Ishikawa (cell line): ENCODE measurements at regions not wholly inside any gene's neighbourhood (a gene's known extent, or its start where the extent isn't known, plus 50 kb on each side); places are given as distances from the start of the nearest gene placed in this dataset.

Source experiments
- CEBPB ChIP-seq: IDR thresholded peaks from 2 replicates; pipeline ENCODE4 v1.6.1; 2012
- CREB1 ChIP-seq: IDR thresholded peaks from 2 replicates; pipeline ENCODE4 v1.6.1; 2012; ENCODE audit warnings: low read depth
- EGR1 ChIP-seq: IDR thresholded peaks from 2 replicates; pipeline ENCODE4 v1.6.1; 2012
- EP300 ChIP-seq: IDR thresholded peaks from 2 replicates; pipeline ENCODE4 v1.6.1; 2012; ENCODE audit warnings: borderline replicate concordance
- FOXM1 ChIP-seq: IDR thresholded peaks from 2 replicates; pipeline ENCODE4 v1.6.1; 2012; ENCODE audit warnings: low read depth, borderline replicate concordance
- NFIC ChIP-seq: IDR thresholded peaks from 2 replicates; pipeline ENCODE4 v1.6.1; 2012
- RAD21 ChIP-seq: IDR thresholded peaks from 2 replicates; pipeline ENCODE4 v1.6.1; 2012; ENCODE audit warnings: low read depth
- REST ChIP-seq: IDR thresholded peaks from 2 replicates; pipeline ENCODE4 v1.6.1; 2012; ENCODE audit warnings: low read depth, mild to moderate bottlenecking
- TAF1 ChIP-seq: IDR thresholded peaks from 2 replicates; pipeline ENCODE4 v1.6.1; 2012; ENCODE audit warnings: low read depth, mild to moderate bottlenecking
- TCF12 ChIP-seq: IDR thresholded peaks from 2 replicates; pipeline ENCODE4 v1.6.1; 2012; ENCODE audit warnings: low read depth
- TEAD4 ChIP-seq: IDR thresholded peaks from 2 replicates; pipeline ENCODE4 v1.6.1; 2012
- USF1 ChIP-seq: IDR thresholded peaks from 2 replicates; pipeline ENCODE4 v1.6.1; 2012
- YY1 ChIP-seq: IDR thresholded peaks from 2 replicates; pipeline ENCODE4 v1.6.1; 2012; ENCODE audit warnings: low read depth
- ZBTB7A ChIP-seq: IDR thresholded peaks from 2 replicates; pipeline ENCODE4 v1.6.1; 2012; ENCODE audit warnings: low read depth
- TF ChIP-seq, protein P1 (sequence below): IDR thresholded peaks from 2 replicates; pipeline ENCODE4 v1.6.1; 2012

- no peak for TF ChIP-seq REST
Observed at GRCh38 chr1:199383793-199384192, 643.7 kb upstream of the NR5A2 start.

- no peak for TF ChIP-seq TCF12
- no peak for TF ChIP-seq RAD21
- TF ChIP-seq EGR1: no peak
- TF ChIP-seq TAF1: no peak
- TF ChIP-seq TEAD4: no peak
- TF ChIP-seq CEBPB: no peak
- TF ChIP-seq CREB1: no peak
- no peak for TF ChIP-seq FOXM1
- no peak for TF ChIP-seq EP300
Observed at GRCh38 chr1:199394856-199395255, 632.7 kb upstream of the NR5A2 start.

- TF ChIP-seq USF1 (no peak), NFIC (no peak), ZBTB7A (no peak), YY1 (no peak), TAF1 (no peak), RAD21 (no peak), TEAD4 (no peak), FOXM1 (no peak), EP300 (no peak), CREB1 (no peak), CEBPB (no peak), REST (no peak)
- TF ChIP-seq, protein P1, sequence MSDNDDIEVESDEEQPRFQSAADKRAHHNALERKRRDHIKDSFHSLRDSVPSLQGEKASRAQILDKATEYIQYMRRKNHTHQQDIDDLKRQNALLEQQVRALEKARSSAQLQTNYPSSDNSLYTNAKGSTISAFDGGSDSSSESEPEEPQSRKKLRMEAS: no peak
Observed at GRCh38 chr1:199396456-199396855, 631.1 kb upstream of the NR5A2 start.

- TF ChIP-seq YY1 (no peak), ZBTB7A (no peak), NFIC (no peak), TAF1 (no peak), CREB1 (no peak), FOXM1 (no peak), TCF12 (no peak), RAD21 (no peak), EP300 (no peak), CEBPB (no peak), TEAD4 (no peak)
- TF ChIP-seq, protein P1: no peak
Observed at GRCh38 chr1:199399996-199400724, 627.4 kb upstream of the NR5A2 start.

- TF ChIP-seq YY1 (no peak), FOXM1 (no peak), USF1 (no peak), TAF1 (no peak), RAD21 (no peak), EP300 (no peak), CREB1 (no peak), NFIC (no peak), REST (no peak), CEBPB (no peak)
- TF ChIP-seq, protein P1: no peak
Observed at GRCh38 chr1:199403531-199404116, 623.9 kb upstream of the NR5A2 start.
